ENCODE measurements at regions not wholly inside any gene's neighbourhood (a gene's known extent, or its start where the extent isn't known, plus 50 kb on each side); places are given as distances from the start of the nearest gene placed in this dataset.
A peak's percentile ranks its signal among the peaks of the same experiment; 100 is the strongest.

DNA sequence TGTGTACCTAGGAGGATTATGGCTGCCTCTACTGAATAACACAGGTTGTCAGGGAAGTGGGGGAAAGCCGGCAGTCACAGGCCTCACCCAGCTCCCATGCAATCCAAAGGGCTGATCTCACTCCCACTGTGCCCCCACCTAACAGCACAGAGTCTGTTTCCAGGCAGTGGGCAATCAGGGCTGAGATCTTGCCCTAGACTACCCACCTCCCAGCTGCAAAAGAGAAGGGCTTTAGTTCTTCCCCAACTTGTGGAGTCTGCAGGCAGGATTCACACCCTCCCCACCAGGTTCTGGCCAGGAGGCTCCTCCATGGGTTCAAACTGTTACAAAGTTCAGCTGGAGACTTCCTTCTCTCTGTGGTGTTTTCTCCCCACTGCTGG lies 66.0 kb upstream of the OLIG3 start (continued):
- no peak for TF ChIP-seq HES2 (IDR thresholded peaks at IDR 0.05)

GRCh38 chr6:137568067-137568466 lies 73.9 kb upstream of the OLIG3 start:
- H3K4me1 ChIP-seq, result no peaks in the 10 kb centered on the region
- ATAC-seq (no peak), FAIRE-seq (no peak), DNase-seq (ENCODE audit: low read depth in 1 of 2, low spot score in 1 of 2) (no peak)
- H3K4me3 ChIP-seq, result no peak overlapping the region
- no peak overlapping the region for H3K27ac ChIP-seq
- no peak overlapping the region for H3K4me2 ChIP-seq
- POLR2A ChIA-PET, result no interaction called here
- no peaks in the 10 kb centered on the region for H3K9me3 ChIP-seq
- CTCF ChIA-PET, result no interaction called here
- WGBS (ENCODE audit: missing lambda C conversion rate), result 0% methylated on average over 1 of the region's 1 CpG
- no peak for TF ChIP-seq FOXS1 (CRISPR knock-in tag; IDR thresholded peaks at IDR 0.05)
- TF ChIP-seq POLR2AphosphoS2 (conservative IDR thresholded peaks at IDR 0.05; ENCODE audit: low read length), result no peak
- TF ChIP-seq SREBF2 (IDR thresholded peaks at IDR 0.05), result no peak
- no peak for TF ChIP-seq RFX5 (IDR thresholded peaks at IDR 0.05)
- no peak for TF ChIP-seq PBX3 (IDR thresholded peaks at IDR 0.05)
- no peak for TF ChIP-seq SMC3 (IDR thresholded peaks at IDR 0.05)

GRCh38 chr6:137570393-137570792 lies 76.2 kb upstream of the OLIG3 start:
- FAIRE-seq, result no peak
- H3K27ac ChIP-seq, result no peak overlapping the region
- DNase-seq (ENCODE audit: low read depth in 1 of 2, low spot score in 1 of 2), result no peak
- no peaks in the 10 kb centered on the region for H3K9me3 ChIP-seq
- peak overlapping the region; percentile 28; the same call in 2 of the 3 replicates for H3K4me2 ChIP-seq
- POLR2A ChIA-PET, result no interaction called here
- WGBS (ENCODE audit: missing lambda C conversion rate), result 3% methylated on average over 8 of the region's 8 CpGs
- CTCF ChIA-PET, result interaction anchor here (0.7 to 2.5 kb wide), 4 partner anchors 10 to 25 kb away, joined by 3 to 6 read pairs (median 4); no protein-coding TSS in a partner anchor
- no peak for TF ChIP-seq HOXB13 (CRISPR knock-in tag; IDR thresholded peaks at IDR 0.05; ENCODE audit: low read depth)
- TF ChIP-seq E2F6 (IDR thresholded peaks at IDR 0.05; ENCODE audit: borderline replicate concordance, low read depth), result no peak
- no peak for TF ChIP-seq FOSL2 (IDR thresholded peaks at IDR 0.05)
- TF ChIP-seq FOSL2 (CRISPR knock-in tag; IDR thresholded peaks at IDR 0.05), result no peak
- TF ChIP-seq RAD21 (conservative IDR thresholded peaks at IDR 0.05 in 1 of 2, IDR thresholded peaks at IDR 0.05 in 1 of 2), result no peak
- TF ChIP-seq ATOH8 (CRISPR knock-in tag; IDR thresholded peaks at IDR 0.05; ENCODE audit: low read depth), result no peak
- no peak for TF ChIP-seq CHD2 (IDR thresholded peaks at IDR 0.05; ENCODE audit: low read length, partially characterized antibody)
- TF ChIP-seq FOSB (CRISPR knock-in tag; IDR thresholded peaks at IDR 0.05), result no peak
- TF ChIP-seq CEBPB (IDR thresholded peaks at IDR 0.05), result no peak
- TF ChIP-seq ZSCAN20 (CRISPR knock-in tag; IDR thresholded peaks at IDR 0.05), result no peak
- no peak for TF ChIP-seq KDM1A (IDR thresholded peaks at IDR 0.05; ENCODE audit: low read depth)
- no peak for TF ChIP-seq TFCP2L1 (CRISPR knock-in tag; IDR thresholded peaks at IDR 0.05)
- TF ChIP-seq POLR2AphosphoS2 (conservative IDR thresholded peaks at IDR 0.05; ENCODE audit: low read length), result no peak
- no peak for TF ChIP-seq SREBF2 (IDR thresholded peaks at IDR 0.05)
- no peak for TF ChIP-seq HEYL (CRISPR knock-in tag; IDR thresholded peaks at IDR 0.05)
- no peak for TF ChIP-seq NFE2L2 (conservative IDR thresholded peaks at IDR 0.05; ENCODE audit: low read length)
- no peak for TF ChIP-seq SMC3 (IDR thresholded peaks at IDR 0.05)
- no peak overlapping the region for H3K4me3 ChIP-seq
- no peaks in the 10 kb centered on the region for H3K4me1 ChIP-seq
- ATAC-seq, result no peak

GRCh38 chr6:137571854-137572253 lies 77.7 kb upstream of the OLIG3 start:
- Histone ChIP-seq H3K27ac (no peak overlapping the region), H3K9me3 (no peaks in the 10 kb centered on the region), H3K4me1 (no peaks in the 10 kb centered on the region), H3K4me3 (no peak overlapping the region), H3K4me2 (no peak overlapping the region)
- peak; percentile 4 to 37 for DNase-seq (ENCODE audit: low read depth in 1 of 2, low spot score in 1 of 2)
- ChIA-PET POLR2A (no interaction called here), CTCF (no interaction called here)
- no peak for FAIRE-seq
- peak in 1 of 2 experiments; percentile 68; a peak in 3 of 6 replicates for ATAC-seq
- TF ChIP-seq CTCF (IDR thresholded peaks at IDR 0.05) (peak; percentile 22; the same call in 2 of the 3 replicates), PBX3 (IDR thresholded peaks at IDR 0.05) (no peak), RFX5 (IDR thresholded peaks at IDR 0.05) (no peak), FOXS1 (CRISPR knock-in tag; IDR thresholded peaks at IDR 0.05) (no peak), USF2 (IDR thresholded peaks at IDR 0.05) (no peak), RAD21 (conservative IDR thresholded peaks at IDR 0.05 in 1 of 2, IDR thresholded peaks at IDR 0.05 in 1 of 2) (0 out of 5 replicates have a peak, but pooled peaks of 1 of the 2 experiments have one; percentile 8), SREBF2 (IDR thresholded peaks at IDR 0.05) (no peak)

Data from A549 (cell line).